ENCODE measurements at regions not wholly inside any gene's neighbourhood (a gene's known extent, or its start where the extent isn't known, plus 50 kb on each side); places are given as distances from the start of the nearest gene placed in this dataset.

DNA sequence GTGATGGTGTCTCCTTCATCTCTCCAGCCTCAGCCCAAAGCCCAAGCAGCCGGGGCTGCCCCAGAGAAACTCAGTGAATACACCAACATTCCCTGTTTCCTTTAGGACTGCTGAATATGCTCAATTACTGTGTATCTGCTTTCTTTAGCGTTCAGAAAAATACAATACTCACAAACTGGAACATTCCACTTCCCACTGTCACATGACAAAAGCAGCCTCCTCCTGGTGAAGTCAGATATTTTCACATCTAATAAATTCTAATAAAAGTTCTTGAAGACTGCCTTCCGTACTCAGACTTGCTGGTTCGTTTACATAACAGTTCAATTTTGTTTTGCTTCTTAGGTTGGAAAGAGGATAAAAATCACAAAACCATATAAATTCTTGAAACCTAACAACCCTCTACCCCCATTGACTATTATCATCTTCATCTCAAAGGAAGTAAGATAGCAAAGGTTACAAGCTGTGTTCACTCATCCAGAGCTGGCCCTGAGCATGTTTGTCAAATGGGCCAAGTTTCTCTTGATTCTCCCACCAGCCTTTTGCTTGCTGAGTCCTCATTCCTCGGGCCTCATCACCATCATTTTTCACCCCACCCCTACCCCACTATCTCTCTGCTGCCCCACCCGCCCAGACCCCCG, 190.8 kb upstream of the HNRNPA3 start:
- DNase-seq (ENCODE audit: low read depth): no peak

DNA sequence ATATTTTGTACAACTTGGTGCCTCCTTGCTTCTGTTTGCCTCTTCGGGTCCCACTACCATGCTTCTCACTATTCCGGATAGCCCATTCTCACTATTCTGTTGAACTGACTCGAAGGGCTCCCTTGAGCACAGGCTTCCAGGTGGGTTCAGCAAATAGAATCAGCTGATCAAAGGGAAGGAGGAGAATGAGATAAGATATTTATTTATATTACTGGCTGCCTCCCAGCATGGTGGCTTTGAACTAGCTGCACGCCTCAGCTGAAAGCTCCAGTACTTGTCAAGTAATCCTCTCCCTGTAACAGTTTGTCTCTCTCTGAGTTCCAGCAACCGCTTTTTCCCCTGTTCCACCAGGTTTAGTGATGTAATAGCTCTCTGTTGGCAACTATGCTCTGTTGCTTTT, 187.8 kb upstream of the HNRNPA3 start:
- DNase-seq (ENCODE audit: low read depth): no peak

DNA sequence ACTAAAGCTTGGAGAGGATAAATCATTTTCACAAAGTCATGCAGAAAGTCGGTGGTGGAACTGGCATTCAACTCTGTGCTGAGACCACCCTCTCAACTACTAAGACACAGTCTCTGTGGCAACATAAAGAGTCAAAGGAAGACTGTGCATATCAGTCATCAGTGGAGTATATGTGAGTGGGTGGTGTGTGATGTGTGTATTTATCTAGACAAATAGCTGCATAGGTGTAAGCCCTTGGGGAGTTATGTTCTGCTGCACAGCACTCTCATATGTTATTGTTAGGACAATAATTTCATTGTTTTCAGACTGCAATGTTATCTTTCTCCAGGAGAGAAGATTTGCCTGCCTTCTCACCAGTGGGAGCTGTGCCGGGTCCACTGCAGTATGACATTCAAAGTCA, 186.3 kb upstream of the HNRNPA3 start:
- DNase-seq (ENCODE audit: low read depth): no peak

DNA sequence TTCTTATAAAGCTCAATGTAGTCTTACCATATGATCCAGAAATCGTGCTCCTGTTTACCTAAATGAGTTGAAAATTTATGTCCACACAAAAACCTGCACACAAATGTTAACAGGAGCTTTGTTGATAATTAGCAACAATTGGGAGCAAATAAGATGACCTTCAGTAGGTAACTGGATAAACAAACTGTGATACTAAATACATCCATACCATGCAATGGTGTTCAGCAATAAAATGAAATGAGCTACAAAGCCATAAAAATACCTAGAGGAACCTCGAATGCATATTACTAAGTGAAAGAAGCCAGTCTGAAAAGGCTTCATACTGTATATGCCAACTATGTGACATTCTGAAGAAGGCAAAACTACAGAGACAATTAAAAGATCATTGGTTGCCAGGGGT, 185.6 kb upstream of the HNRNPA3 start:
- no peak for DNase-seq (ENCODE audit: low read depth)

DNA sequence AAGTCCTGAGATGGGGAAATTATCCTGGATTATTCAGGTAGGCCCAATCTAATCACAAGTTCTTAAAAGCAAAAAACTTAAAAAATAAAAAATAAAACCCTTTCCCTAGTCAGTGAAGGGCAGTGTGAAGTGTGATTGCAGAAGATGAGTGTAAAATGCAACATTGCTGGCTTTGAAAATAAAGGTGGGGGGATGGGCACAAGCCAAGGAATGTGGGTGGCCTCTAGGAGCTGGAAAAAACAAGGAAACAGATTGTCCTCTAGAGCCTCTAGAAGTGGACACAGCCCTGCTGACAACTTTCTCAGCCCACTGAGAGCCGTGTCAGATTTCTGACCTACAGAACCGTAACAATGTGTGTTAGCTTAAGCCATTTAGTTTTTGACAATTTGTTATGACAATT, 184.3 kb upstream of the HNRNPA3 start:
- no peak for DNase-seq (ENCODE audit: low read depth)

DNA sequence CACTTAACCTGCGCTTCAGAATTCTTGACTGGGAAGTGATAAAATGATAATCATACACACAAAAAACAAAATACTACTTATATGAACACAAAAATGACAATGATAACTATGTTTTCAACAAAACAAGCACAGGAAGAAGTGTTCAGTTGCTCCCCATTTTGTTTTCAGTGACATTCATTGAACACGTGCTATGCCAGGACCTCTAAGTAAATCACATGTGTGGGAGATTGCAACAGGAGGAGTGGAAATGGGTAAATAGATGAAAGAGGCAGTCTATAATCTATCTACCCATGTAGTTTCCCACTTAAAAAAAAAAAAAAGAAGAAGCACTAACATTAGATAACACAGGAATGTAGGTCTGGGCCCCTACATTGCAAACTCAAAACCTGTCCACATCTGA, 183.5 kb upstream of the HNRNPA3 start:
- no peak for DNase-seq (ENCODE audit: low read depth)

DNA sequence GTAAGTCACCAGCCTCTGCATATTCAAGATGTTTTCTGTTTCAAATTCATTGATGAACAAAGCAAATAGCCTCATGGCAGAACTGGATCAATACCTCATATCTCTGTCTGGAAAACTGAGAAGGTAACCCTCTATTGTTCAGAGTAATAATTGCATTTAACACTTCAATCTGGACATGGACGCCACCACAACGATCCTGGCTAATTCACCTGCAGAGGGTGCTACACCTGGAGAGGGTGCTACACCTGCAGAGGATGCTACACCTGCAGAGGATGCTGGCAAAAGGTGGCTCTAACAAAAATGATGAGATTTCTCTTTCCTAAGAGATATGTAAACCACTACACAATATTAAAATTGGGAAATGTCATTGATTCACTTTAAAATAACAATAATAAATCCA, 183.1 kb upstream of the HNRNPA3 start:
- no peak for DNase-seq (ENCODE audit: low read depth)

DNA sequence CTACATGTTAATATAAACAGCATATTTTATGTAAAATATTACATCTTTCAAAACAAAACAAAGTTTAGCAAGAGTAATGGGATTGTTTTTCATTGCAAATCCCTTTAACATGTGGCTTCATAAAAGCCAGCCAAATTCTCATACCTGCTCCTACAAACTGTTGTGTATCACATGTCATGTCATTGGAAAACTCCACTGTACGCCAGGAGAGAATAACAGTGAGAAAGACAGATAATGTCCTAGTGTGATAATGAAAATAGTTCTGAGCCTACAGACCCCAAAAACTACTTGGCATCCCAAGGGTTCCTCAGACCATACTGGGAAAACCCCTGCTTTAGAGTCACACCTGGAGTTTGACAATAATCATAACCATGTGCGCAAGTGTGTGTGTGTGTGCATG, 182.7 kb upstream of the HNRNPA3 start:
- no peak for DNase-seq (ENCODE audit: low read depth)

DNA sequence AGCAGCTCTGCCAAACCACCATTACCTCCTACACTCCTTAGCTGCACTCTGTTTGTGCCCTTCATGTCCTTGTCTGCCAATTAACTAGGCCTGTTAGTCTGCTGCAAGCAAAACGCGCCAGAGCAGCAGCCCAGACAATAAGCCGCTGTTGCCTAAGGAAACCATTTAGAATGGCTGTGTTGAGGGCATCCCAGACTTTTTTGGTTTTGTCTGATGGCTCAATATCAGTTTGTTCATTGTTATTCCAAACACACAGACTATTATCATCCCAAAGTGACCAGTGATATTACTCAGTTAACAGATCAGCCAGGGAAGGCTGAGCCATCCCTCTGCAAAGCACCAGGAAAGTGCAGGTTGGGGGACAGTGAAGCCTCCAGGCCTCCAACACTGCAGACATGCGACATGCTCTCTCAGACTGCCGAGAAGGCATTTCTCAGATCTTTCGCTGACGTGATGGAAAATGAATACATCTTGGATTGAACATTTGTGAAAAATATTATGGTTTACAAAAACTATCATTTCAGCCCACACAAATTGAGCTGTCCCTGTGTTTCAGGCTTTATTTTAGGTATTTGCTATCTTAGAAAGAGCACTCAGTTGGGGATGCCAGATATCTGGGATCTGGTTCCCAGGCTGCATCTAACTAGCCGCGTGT, 182.0 kb upstream of the HNRNPA3 start:
- DNase-seq (ENCODE audit: low read depth): no peak

DNA sequence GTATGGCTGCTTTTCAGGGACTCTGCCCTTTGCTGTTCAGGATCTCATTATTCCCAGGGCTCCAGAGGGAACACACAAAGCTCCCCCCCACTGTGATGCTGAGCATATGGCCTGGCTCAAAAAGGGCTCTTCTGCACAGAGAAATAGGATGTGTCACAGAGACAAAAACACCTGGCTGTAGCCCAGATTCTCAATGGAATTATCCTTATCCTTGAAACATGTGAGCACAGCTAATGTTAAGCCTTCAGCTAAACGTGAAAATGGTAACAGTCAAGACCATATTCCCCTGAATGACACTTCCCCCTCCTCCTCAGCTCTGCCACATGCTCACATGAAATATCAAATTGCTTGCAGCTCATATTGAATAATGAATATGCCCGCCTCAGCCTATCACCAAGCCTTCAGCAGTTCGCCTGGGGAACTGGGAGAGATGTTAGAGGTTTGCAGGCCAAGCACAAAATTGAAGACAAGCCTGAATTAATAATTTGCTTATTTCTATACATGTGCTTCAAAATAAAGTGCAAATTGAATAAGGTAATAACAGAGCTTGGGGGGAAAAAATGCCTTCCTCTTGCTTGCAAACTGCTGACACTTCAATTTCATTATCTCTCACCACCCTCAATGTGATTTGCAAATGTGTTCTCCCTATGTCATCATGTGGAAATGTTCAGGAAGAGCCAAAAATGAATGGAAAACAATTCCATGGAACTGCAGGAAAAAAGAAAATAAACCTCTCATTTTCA, 181.0 kb upstream of the HNRNPA3 start:
- DNase-seq (ENCODE audit: low read depth): no peak

DNA sequence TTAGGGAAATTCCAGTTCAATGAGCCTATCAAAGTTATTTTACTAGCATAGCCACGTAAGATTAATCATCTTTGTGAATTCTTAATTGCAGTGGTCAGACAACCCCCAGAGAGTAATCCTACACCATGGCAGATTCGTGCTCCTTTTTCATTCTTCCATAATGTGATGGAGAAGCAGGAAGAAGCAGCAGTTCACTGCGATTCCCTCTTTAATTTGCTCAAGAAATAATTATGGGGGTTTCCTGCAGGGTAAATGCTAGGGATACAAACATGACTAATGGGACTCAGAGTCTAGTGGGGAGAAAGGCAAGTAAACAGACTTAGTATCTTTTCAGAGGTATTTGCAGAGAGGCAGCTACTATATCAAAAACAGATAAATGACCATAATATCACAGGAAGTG, 175.8 kb upstream of the HNRNPA3 start:
- DNase-seq (ENCODE audit: low read depth): no peak

DNA sequence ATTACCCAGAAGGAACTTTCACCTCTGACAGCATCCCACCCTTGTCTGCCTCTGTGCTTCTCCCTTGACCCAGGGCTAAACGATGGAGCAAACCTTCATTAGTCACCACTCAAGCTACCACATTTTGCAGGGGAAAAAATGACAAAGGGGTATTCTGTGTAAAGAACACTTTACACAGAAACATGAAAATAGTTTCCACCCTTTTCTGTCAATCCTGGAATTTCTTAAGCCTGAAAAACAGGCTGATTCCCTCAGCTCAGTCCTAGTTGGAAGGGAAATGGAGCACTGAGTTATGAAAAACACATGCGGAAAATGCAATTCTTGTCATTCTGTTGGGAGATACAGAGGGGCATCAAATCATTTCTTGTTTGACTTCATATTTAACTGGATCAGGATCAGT, 175.0 kb upstream of the HNRNPA3 start:
- no peak for DNase-seq (ENCODE audit: low read depth)

DNA sequence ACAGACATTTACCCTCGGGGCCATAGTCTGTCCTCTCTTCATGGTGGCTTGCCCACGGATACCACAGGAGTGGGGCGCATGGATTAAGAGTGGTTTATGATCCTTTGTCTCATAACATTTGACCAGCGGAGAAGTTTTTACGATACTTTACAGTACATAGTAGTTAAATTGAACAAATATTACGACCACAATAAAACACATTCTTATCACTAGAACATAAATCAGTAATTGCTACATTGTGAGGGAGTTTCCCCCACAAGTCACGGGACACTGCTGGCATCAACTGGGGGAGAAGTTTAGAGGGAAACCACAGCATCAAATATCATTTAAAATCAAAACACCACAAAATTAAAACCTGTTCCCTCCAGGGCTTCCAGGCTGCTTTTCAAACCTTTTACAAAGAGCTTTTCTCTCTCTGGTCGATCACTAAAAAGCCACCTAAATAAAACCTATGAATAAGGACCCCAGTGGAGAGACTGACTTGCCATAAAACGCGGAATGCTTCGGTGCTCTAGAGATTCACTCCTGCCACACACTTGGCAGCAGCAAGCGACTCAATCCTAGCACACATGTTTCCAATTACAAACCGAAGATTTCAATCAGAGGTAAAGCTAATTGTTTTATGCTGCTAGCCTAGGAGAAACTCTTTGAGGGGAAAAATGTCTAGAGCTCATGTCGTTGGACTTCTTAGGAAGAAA, 173.7 kb upstream of the HNRNPA3 start:
- no peak for DNase-seq (ENCODE audit: low read depth)

DNA sequence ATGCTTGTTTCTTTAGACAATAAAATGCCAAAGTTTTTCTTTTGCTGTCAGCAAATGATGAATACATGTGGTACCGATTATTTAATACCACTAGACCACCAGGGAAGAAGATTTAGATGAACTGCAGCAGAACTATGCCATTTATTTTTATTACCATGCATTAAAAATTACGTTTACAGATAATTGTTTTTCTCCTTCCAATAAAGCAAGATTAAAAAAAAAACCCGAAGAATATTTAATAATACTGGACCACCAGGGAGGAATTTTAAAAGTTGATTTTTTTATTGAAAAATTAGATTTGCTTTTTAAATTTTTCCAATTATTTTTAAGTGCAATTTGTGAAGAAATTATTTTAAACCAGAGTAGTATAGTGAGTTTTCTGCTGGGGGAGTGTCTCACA, 170.3 kb upstream of the HNRNPA3 start:
- no peak for DNase-seq (ENCODE audit: low read depth)

DNA sequence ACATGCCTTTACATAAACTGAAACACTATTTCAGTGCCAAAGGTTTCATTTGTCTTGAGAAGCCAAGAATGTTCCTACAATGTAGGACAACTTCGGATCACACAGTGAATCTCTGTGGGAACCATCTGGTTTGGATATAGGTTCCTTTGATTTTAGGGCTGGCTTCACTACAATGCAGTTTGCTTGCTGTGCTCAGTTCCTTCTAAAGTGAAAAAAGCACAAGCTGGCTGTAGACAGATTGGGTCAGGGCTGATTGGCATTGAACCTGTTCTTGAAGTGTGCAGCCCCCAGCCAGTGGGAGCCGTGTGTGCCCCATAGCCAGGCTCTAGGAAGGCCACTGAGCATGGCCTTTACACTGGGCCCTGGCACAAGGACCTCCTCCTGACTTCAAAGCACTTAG, 167.9 kb upstream of the HNRNPA3 start:
- no peak for DNase-seq (ENCODE audit: low read depth)

DNA sequence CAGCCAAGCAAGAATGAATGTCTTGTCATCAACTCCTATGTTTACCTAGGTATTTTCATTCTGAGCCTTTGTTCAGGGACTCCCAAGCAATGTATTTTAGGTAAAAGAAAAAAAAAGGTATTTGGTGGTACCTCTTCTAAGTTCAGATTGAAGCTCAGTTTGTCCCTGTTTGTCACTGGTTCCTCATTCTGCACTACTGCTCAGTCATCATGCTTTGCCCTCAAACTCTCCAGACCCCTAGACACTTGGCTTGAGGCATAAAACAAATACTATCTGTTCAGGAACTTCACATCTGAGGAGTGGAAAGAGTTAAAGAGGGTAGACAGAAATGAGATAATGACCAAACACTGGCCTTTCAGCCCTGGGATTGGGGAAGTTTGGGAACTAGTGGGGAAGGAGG, 163.6 kb upstream of the HNRNPA3 start:
- DNase-seq (ENCODE audit: low read depth): no peak

DNA sequence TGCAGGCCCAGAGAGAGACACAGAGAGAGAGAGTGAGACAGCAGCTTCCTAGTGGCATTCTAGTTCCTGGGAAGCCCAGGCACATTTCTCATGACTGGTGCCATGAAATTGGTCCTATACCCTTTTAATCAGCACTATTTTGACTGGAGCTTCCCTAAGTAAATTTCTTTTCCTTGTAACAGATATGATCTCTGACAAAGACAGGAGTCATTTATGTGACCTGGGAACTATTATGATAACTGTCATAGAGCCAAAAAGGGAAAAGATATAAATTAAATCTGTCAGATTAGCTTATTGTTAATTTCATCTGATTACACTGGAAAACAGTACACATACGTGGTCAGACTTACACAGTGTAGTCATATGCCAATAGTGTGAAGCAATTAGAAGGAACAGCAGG, 161.3 kb upstream of the HNRNPA3 start:
- no peak for DNase-seq (ENCODE audit: low read depth)

DNA sequence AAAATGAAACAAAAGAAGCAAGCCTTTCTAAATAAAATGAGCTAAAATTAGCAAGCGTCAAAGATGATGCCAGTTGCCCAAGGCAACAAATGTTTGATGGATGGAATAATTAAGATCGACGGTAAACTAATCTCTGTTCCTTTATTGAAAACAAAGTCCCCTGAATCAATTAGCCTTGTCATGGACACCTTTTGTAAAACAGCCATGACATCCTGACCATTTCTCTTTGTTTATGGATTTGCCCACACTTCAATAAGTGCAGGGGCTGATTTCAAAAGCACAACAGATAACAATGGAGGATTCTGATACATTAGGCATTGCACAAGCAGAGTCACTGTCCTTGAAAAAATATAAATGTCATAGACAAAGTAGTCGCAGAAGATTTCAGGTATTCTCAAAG, 160.1 kb upstream of the HNRNPA3 start:
- DNase-seq (ENCODE audit: low read depth): no peak

DNA sequence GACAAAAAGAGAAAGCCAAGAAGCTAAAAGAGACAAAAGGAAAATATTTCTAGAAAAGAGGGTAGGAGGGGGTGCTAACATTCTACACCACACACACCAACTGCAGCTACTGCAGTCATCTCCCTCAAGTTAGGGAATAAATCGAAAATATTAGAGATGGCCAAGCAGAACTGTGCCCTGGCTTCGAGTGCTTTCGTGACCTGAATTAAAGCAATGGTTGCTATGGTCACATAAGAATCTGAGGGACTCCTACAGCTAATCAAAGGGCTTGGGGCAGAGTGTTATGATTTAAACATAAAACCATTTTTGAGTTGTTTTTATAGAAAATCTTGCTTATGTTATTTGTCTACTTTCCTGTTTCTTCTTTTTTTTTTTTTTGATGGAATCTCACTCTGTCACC, 159.6 kb upstream of the HNRNPA3 start:
- no peak for DNase-seq (ENCODE audit: low read depth)

DNA sequence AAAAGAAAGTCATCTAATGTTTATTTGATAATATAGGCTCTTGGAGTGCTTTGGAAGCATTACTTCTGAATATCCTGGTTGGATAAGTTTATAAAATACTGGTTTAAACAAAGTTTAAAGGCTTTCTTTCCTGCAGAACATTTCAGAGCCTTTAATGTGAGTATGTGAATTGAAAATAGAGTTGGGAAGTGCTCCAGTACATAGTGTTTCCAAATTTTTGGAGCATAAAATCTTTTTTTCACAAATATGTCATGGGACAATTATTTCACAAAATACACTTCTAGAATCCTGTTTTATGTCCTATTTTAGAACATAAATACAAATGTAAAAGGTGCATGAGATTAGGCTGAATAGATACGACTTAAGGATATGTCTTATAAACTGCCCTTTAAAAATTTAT, 158.9 kb upstream of the HNRNPA3 start:
- no peak for DNase-seq (ENCODE audit: low read depth)

DNA sequence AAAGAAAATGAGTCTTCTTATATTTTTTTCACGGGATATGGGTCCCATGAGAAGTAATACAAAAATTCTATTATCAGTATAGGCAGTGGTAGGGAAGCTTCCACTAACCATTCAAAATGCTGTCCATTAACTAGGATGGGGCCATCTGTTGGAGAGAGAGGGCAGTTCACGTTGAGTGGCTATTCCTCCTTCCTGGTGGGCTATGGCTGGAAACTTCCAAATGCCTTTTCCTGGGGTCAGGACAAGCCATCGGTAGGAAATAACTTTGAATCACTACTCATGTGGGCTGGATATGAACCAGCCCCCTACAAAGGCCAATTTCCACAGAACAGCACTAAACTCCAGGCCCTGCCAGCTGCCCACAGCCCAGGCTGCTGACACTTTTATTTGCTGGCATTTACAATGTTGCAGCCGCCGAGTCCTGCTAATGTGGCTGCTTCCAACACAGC, 156.1 kb upstream of the HNRNPA3 start:
- DNase-seq (ENCODE audit: low read depth): no peak

DNA sequence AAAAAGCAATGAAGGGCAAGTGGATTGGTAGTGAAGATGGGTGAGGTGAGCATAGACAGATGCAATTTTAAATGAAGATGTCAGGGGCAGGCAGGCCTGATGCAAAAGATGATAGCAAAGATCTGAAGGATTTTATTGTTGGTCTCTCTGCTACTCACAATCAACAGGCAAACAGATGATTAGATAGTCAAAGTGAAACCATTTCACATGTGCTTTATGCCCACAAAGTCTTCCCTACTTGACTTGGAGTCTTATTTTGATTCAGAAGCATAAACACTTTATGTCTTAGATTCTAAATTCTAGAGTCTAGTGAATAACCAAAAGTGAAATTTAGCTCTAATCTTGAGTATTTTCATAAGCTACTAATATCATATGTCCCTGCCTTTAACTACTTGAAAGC, 153.8 kb upstream of the HNRNPA3 start:
- no peak for DNase-seq (ENCODE audit: low read depth)

DNA sequence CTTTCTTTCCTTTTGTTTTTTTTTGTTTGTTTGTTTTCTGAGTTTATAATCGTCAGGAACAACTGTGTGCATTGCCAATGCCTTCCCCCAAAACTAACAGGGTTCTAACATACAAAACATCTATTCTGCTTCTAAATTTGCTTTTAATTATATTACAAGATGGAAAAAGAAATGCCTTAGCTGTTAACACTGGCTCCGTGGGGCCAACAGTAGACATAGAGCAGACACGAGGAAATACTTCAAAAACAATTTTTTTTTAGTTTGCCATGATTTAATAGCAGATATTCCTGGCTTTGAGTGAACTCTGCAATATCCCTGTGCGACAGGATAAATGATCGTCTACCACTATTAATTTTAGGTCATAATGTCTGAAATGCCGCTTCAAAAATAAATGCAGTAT, 153.3 kb upstream of the HNRNPA3 start:
- DNase-seq (ENCODE audit: low read depth): no peak

All from HS-27A (cell line).